ENCODE measurements at regions not wholly inside any gene's neighbourhood (a gene's known extent, or its start where the extent isn't known, plus 50 kb on each side); places are given as distances from the start of the nearest gene placed in this dataset.

- DNase-seq (ENCODE audit: low read depth in 3 of 3) = no peak
These were observed 88.5 kb upstream of the COL5A2 start for GRCh38 chr2:189267925-189268579.

GRCh38 chr2:189268763-189269162 lies 89.2 kb upstream of the COL5A2 start:
- no peak for DNase-seq (ENCODE audit: low read depth in 3 of 3)

- no peak for DNase-seq (ENCODE audit: low read depth in 3 of 3)
These were observed 94.2 kb upstream of the COL5A2 start for GRCh38 chr2:189273734-189274133.

- no peak for DNase-seq (ENCODE audit: low read depth in 3 of 3)
These were observed 94.8 kb upstream of the COL5A2 start for GRCh38 chr2:189274361-189274760.

- no peak for DNase-seq (ENCODE audit: low read depth in 3 of 3)
These were observed 96.7 kb upstream of the COL5A2 start for GRCh38 chr2:189276277-189276676.

- DNase-seq (ENCODE audit: low read depth in 3 of 3) = no peak
These were observed 101.6 kb upstream of the COL5A2 start for GRCh38 chr2:189281201-189281600.

GRCh38 chr2:189285349-189285748 lies 105.8 kb upstream of the COL5A2 start:
- no peak for DNase-seq (ENCODE audit: low read depth in 3 of 3)

- DNase-seq (ENCODE audit: low read depth in 3 of 3) = no peak
These were observed 106.5 kb upstream of the COL5A2 start for GRCh38 chr2:189285962-189286645.

GRCh38 chr2:189287363-189287762 lies 107.8 kb upstream of the COL5A2 start:
- DNase-seq (ENCODE audit: low read depth in 3 of 3) = no peak

GRCh38 chr2:189287982-189288521 lies 108.5 kb upstream of the COL5A2 start:
- DNase-seq (ENCODE audit: low read depth in 3 of 3) = no peak

GRCh38 chr2:189291460-189291859 lies 111.9 kb upstream of the COL5A2 start:
- DNase-seq (ENCODE audit: low read depth in 3 of 3) = no peak

GRCh38 chr2:189293164-189293563 lies 113.6 kb upstream of the COL5A2 start:
- DNase-seq (ENCODE audit: low read depth in 3 of 3) = no peak

- DNase-seq (ENCODE audit: low read depth in 3 of 3) = no peak
These were observed 117.9 kb upstream of the COL5A2 start for GRCh38 chr2:189297446-189297845.

GRCh38 chr2:189298038-189298437 lies 118.5 kb upstream of the COL5A2 start:
- no peak for DNase-seq (ENCODE audit: low read depth in 3 of 3)

- no peak for DNase-seq (ENCODE audit: low read depth in 3 of 3)
These were observed 118.9 kb upstream of the COL5A2 start for GRCh38 chr2:189298481-189298880.

GRCh38 chr2:189299974-189300373 lies 120.4 kb upstream of the COL5A2 start:
- DNase-seq (ENCODE audit: low read depth in 3 of 3) = no peak

GRCh38 chr2:189300916-189301315 lies 121.4 kb upstream of the COL5A2 start:
- peak in 1 of 3 donors; percentile 24 for DNase-seq (ENCODE audit: low read depth in 3 of 3)

GRCh38 chr2:189302274-189302948 lies 122.8 kb upstream of the COL5A2 start:
- DNase-seq (ENCODE audit: low read depth in 3 of 3) = no peak

- DNase-seq (ENCODE audit: low read depth in 3 of 3) = peak in 1 of 3 donors; percentile 31
These were observed 124.8 kb upstream of the COL5A2 start for GRCh38 chr2:189304360-189304759.

- no peak for DNase-seq (ENCODE audit: low read depth in 3 of 3)
These were observed 125.9 kb upstream of the COL5A2 start for GRCh38 chr2:189305291-189305943.

- no peak for DNase-seq (ENCODE audit: low read depth in 3 of 3)
These were observed 127.0 kb upstream of the COL5A2 start for GRCh38 chr2:189306525-189306924.

Measured in stimulated activated CD4-positive, alpha-beta T cell treated with anti-CD3 and anti-CD28 coated beads, TNF-alpha, amount 100 ng/mL, for 48 hours (primary cell).